ENCODE measurements at regions not wholly inside any gene's neighbourhood (a gene's known extent, or its start where the extent isn't known, plus 50 kb on each side); places are given as distances from the start of the nearest gene placed in this dataset.

- DNase-seq, result no peak
- peaks cover 2% of the 10 kb centered on the region for H3K9me3 ChIP-seq (replicated peaks)
- H3K27me3 ChIP-seq (ENCODE audit: low read depth), result no peaks in the 10 kb centered on the region
- H3K27ac ChIP-seq (replicated peaks), result no peak overlapping the region
- peaks cover 17% of the 10 kb centered on the region for H3K4me1 ChIP-seq
- no peak for TF ChIP-seq CTCF (IDR thresholded peaks at IDR 0.05; ENCODE audit: borderline replicate concordance)
- intact Hi-C loops (cut with micrococcal nuclease), result no loop called here
- no peak overlapping the region for H3K4me3 ChIP-seq
- H3K36me3 ChIP-seq, result no peaks in the 10 kb centered on the region
These were observed 576.2 kb upstream of the CLINT1 start for GRCh38 chr5:158435161-158435616.

GRCh38 chr5:158434749-158435148, 575.8 kb upstream of the CLINT1 start:
- no peak for TF ChIP-seq CTCF (IDR thresholded peaks at IDR 0.05; ENCODE audit: borderline replicate concordance)
- intact Hi-C loops (cut with micrococcal nuclease), result no loop called here

GRCh38 chr5:158433634-158434033, 574.7 kb upstream of the CLINT1 start:
- DNase-seq, result no peak
- intact Hi-C loops (cut with micrococcal nuclease), result no loop called here
- Histone ChIP-seq H3K4me3 (no peak overlapping the region), H3K36me3 (no peaks in the 10 kb centered on the region), H3K27me3 (ENCODE audit: low read depth) (no peaks in the 10 kb centered on the region), H3K9me3 (replicated peaks) (peaks cover 13% of the 10 kb centered on the region), H3K27ac (replicated peaks) (no peak overlapping the region), H3K4me1 (peaks cover 22% of the 10 kb centered on the region)
- TF ChIP-seq CTCF (IDR thresholded peaks at IDR 0.05; ENCODE audit: borderline replicate concordance), result no peak

More at GRCh38 chr5:158434749-158435148, 575.8 kb upstream of the CLINT1 start:
- Histone ChIP-seq H3K27ac (replicated peaks) (no peak overlapping the region), H3K36me3 (no peaks in the 10 kb centered on the region), H3K27me3 (ENCODE audit: low read depth) (no peaks in the 10 kb centered on the region), H3K4me3 (no peak overlapping the region), H3K4me1 (peaks cover 22% of the 10 kb centered on the region), H3K9me3 (replicated peaks) (peaks cover 7% of the 10 kb centered on the region)
- no peak for DNase-seq

- H3K36me3 ChIP-seq, result no peaks in the 10 kb centered on the region
- H3K4me1 ChIP-seq, result peaks cover 22% of the 10 kb centered on the region
- no peaks in the 10 kb centered on the region for H3K27me3 ChIP-seq (ENCODE audit: low read depth)
- TF ChIP-seq CTCF (IDR thresholded peaks at IDR 0.05; ENCODE audit: borderline replicate concordance), result no peak
- H3K9me3 ChIP-seq (replicated peaks), result peaks cover 13% of the 10 kb centered on the region
- DNase-seq, result no peak
- intact Hi-C loops (cut with micrococcal nuclease), result no loop called here
- peak overlapping the region; percentile 86 for H3K27ac ChIP-seq (replicated peaks)
- no peak overlapping the region for H3K4me3 ChIP-seq
These were observed 572.6 kb upstream of the CLINT1 start for GRCh38 chr5:158431369-158432029.

- DNase-seq, result no peak
- Histone ChIP-seq H3K4me3 (no peak overlapping the region), H3K4me1 (peaks cover 22% of the 10 kb centered on the region), H3K27me3 (ENCODE audit: low read depth) (no peaks in the 10 kb centered on the region), H3K9me3 (replicated peaks) (peaks cover 13% of the 10 kb centered on the region), H3K36me3 (no peaks in the 10 kb centered on the region), H3K27ac (replicated peaks) (peak overlapping the region; percentile 86)
- TF ChIP-seq CTCF (IDR thresholded peaks at IDR 0.05; ENCODE audit: borderline replicate concordance), result no peak
- intact Hi-C loops (cut with micrococcal nuclease), result no loop called here
These were observed 571.8 kb upstream of the CLINT1 start for GRCh38 chr5:158430798-158431167.

All from left ventricle myocardium inferior (tissue), 1 donor.